Fibroblast of pulmonary artery (primary cell): ENCODE measurements at regions not wholly inside any gene's neighbourhood (a gene's known extent, or its start where the extent isn't known, plus 50 kb on each side); places are given as distances from the start of the nearest gene placed in this dataset.

Experiments used
- DNase-seq: peaks from one replicate; pipeline ENCODE4 v3.0.0-alpha.2; 2010; ENCODE audit warnings: low read depth
- H3K4me3 ChIP-seq: replicated peaks from 2 replicates; pipeline ENCODE4 v1.5.1; 2011; ENCODE audit warnings: low read depth, mild to moderate bottlenecking, control low read depth, low read length, moderate library complexity
- CTCF ChIP-seq: IDR thresholded peaks from 2 replicates; pipeline ENCODE4 v1.5.1; 2011; ENCODE audit warnings: mild to moderate bottlenecking, control low read depth, low read length, inconsistent platforms; ENCODE audit errors: missing control alignments

DNA sequence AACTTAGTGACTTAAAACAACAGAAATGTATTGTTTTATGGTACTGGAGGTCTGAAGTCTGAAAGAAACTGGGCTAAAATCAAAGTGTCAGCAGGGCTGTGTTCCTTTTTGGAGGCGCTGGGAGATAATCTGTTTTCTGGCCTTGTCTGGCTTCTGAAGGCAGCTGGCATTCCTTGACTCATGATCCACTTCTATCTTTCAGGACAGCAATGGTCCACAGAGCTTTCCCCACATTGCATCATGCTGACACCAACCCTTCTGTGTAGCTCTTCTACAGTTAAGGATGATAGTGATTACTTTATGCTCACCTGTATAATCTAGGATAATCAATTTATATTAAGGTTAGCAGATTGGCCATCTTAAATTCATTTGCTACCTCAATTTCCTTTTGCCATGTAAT is 392.1 kb downstream of the TDRD15 start:
- no peak for DNase-seq
- no peak for TF ChIP-seq CTCF
- H3K4me3 ChIP-seq, result no peak overlapping the region

DNA sequence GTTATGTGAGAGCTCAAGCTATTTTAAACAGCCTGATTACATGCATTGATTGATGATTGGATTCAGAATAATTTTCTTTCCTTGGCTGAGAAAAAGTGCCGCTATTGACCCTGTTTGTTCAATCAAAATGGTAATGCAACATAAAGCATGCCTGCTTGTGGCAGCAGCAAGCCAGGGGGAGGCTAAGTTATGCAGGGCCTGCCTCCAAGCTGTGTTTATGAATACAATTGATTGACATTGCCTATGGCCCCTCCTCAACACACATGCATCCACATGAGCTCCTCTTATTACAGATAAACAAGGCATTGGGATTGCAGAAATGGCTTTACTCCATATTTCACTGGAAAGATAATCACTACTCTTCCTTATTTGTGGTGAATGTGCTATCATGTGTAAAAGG is 395.6 kb downstream of the TDRD15 start:
- TF ChIP-seq CTCF, result no peak
- H3K4me3 ChIP-seq, result no peak overlapping the region
- DNase-seq, result no peak

GRCh38 chr2:21519821-21520220 is 396.1 kb downstream of the TDRD15 start:
- no peak for DNase-seq
- TF ChIP-seq CTCF, result no peak
- H3K4me3 ChIP-seq, result no peak overlapping the region

GRCh38 chr2:21535826-21536225 is 412.1 kb downstream of the TDRD15 start:
- no peak for TF ChIP-seq CTCF
- DNase-seq, result no peak
- H3K4me3 ChIP-seq, result no peak overlapping the region

DNA sequence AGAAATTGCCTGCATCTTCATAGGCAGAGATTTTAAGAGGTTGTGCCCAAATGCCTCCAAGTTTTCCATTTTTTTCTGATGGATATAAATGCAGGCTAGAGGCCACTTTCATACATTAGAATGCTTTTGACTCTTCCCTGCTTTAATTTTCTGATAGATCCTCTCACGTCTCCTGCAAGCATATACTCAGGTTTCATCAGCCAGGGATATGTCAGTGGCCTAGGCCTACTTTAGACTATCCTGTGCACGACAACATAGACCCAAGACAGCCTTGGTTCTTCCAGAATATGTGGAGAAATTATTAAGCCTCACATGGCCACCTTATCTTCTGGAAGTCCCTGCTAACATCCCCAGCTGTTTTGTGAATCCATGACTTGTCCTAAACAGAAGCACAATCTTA is 415.9 kb downstream of the TDRD15 start:
- DNase-seq, result no peak
- H3K4me3 ChIP-seq, result no peak overlapping the region
- no peak for TF ChIP-seq CTCF

- TF ChIP-seq CTCF, result no peak
- no peak overlapping the region for H3K4me3 ChIP-seq
- no peak for DNase-seq
Observed at GRCh38 chr2:21543630-21544029, 419.9 kb downstream of the TDRD15 start.

DNA sequence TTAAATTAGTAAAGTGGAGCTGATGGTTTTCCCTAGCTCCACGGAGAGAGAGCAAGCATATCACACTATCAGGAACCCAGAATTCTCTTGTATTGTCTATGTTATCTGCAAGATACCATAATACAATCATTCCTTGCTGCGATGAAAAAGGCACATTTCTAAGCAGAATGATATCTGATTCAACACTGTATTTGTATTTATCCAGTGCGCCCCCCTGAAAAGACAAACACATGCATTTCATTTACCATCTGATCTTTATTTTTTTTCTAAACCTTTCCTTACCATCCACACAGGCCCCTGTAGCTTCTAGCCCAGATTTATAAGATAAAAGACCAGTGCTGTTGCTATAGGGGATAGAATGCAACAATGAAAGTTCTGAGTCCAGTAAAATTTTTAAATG is 420.6 kb downstream of the TDRD15 start:
- no peak for DNase-seq
- no peak for TF ChIP-seq CTCF
- no peak overlapping the region for H3K4me3 ChIP-seq
